OCI-LY3 (cell line): ENCODE measurements at regions not wholly inside any gene's neighbourhood (a gene's known extent, or its start where the extent isn't known, plus 50 kb on each side); places are given as distances from the start of the nearest gene placed in this dataset.

Experiments used
- EZH2phosphoT487 ChIP-seq: fragments of 200-600 bp; shearing (Covaris generic); IDR thresholded peaks from 2 replicates; pipeline ENCODE4 v1.6.1; 2018; ENCODE audit warnings: antibody characterized with exemption, mixed run types, low read depth
- TF ChIP-seq, protein P1 (sequence below): fragments of 200-600, 300-600 bp; sonication (generic); IDR thresholded peaks from 2 replicates; pipeline ENCODE4 v1.5.1; 2014; ENCODE audit warnings: antibody characterized with exemption, low read length, low read depth

DNA sequence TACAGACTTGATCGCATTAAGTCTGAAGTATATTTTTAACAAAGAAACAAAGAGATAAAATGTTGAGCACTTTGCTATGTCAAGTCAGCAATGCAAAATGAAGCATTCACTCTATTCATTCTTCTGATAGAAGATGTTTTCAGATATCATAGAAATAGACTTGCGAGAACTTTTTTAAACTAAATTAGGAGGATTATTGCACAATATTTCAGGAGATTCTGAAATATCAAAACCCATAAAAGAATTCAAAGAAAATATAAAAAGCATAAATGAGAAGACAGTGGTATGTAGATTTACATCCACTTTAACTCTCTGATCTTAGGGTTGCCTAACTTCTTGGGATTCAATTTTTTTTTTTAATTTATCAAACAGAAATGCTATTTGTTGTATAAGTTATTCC, 81.1 kb upstream of the PABPC4L start:
- TF ChIP-seq EZH2phosphoT487, result no peak
- TF ChIP-seq, protein P1, sequence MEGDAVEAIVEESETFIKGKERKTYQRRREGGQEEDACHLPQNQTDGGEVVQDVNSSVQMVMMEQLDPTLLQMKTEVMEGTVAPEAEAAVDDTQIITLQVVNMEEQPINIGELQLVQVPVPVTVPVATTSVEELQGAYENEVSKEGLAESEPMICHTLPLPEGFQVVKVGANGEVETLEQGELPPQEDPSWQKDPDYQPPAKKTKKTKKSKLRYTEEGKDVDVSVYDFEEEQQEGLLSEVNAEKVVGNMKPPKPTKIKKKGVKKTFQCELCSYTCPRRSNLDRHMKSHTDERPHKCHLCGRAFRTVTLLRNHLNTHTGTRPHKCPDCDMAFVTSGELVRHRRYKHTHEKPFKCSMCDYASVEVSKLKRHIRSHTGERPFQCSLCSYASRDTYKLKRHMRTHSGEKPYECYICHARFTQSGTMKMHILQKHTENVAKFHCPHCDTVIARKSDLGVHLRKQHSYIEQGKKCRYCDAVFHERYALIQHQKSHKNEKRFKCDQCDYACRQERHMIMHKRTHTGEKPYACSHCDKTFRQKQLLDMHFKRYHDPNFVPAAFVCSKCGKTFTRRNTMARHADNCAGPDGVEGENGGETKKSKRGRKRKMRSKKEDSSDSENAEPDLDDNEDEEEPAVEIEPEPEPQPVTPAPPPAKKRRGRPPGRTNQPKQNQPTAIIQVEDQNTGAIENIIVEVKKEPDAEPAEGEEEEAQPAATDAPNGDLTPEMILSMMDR, result no peak
